SK-N-SH treated with all-trans-retinoic acid at 6 μM for 48 hours (cell line): ENCODE measurements at regions not wholly inside any gene's neighbourhood (a gene's known extent, or its start where the extent isn't known, plus 50 kb on each side); places are given as distances from the start of the nearest gene placed in this dataset.

Experiments
- ARNTL ChIP-seq: fragments of 450-650 bp; formaldehyde crosslinking; IDR thresholded peaks from 2 replicates; pipeline ENCODE4 v1.5.0; 2020; ENCODE audit warnings: low read depth, mild to moderate bottlenecking, moderate library complexity, borderline replicate concordance
- ESRRG ChIP-seq: fragments of 250-450 bp; sonication (Bioruptor Pico); IDR thresholded peaks from 2 replicates; pipeline ENCODE4 v1.6.1; 2021; ENCODE audit warnings: mild to moderate bottlenecking
- OSR1 ChIP-seq: fragments of 250-450 bp; sonication (Bioruptor Pico); IDR thresholded peaks from 2 replicates; pipeline ENCODE4 v1.8.0; 2022; ENCODE audit warnings: moderate library complexity, mild to moderate bottlenecking, inconsistent platforms
- RARB ChIP-seq: fragments of 250-450 bp; sonication (Bioruptor Pico); IDR thresholded peaks from 2 replicates; pipeline ENCODE4 v1.8.0; 2021; ENCODE audit warnings: mild to moderate bottlenecking, moderate library complexity
- ZFP3 ChIP-seq: fragments of 250-450 bp; sonication (Bioruptor Pico); IDR thresholded peaks from 2 replicates; pipeline ENCODE4 v1.5.0; 2020; ENCODE audit warnings: mild to moderate bottlenecking, moderate library complexity
- ZFP30 ChIP-seq: fragments of 450-650 bp; formaldehyde crosslinking; IDR thresholded peaks from 2 replicates; pipeline ENCODE4 v1.5.0; 2022; ENCODE audit warnings: mild to moderate bottlenecking, moderate library complexity
- ZNF565 ChIP-seq: fragments of 450-650 bp; formaldehyde crosslinking; conservative IDR thresholded peaks from 2 replicates; pipeline ENCODE4 v1.5.0; 2020; ENCODE audit warnings: low read depth, mild to moderate bottlenecking, moderate library complexity
- ZNF8 ChIP-seq: fragments of 450-650 bp; formaldehyde crosslinking; IDR thresholded peaks from 2 replicates; pipeline ENCODE4 v1.5.0; 2020; ENCODE audit warnings: mild to moderate bottlenecking, moderate library complexity
- TF ChIP-seq, protein P1 (sequence below): fragments of 250-450 bp; sonication (Bioruptor Pico); IDR thresholded peaks from 2 replicates; pipeline ENCODE4 v1.8.0; 2020; ENCODE audit warnings: mild to moderate bottlenecking, moderate library complexity, borderline replicate concordance
- TF ChIP-seq, protein P2 (sequence below): fragments of 250-450 bp; sonication (Bioruptor Pico); IDR thresholded peaks from 2 replicates; pipeline ENCODE4 v1.5.0; 2020; ENCODE audit warnings: mild to moderate bottlenecking, moderate library complexity

DNA sequence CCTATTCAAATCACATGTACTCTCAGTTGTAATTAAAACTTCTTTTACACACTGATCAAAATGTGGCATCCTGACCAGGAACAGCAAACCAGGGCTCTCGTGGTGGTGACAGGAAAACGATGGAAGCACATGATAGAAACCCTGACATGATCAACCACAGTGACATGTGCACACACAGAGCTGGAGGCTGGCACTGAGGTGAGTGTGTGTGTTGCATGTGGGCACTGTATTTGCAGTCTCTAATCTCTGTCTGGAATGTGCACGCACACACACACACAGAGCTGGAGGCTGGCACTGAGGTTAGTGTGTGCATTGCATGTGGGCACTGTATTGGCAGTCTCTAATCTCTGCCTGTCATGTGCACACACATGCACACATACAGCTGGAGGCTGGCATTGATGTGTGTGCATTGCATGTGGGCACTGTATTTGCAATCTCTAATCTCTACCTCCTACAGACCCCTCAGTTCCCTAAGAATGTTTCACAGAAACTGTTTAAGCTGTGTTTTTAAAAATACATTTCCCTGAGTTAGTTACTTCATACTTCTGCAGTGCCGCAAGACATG is 406.9 kb downstream of the SFMBT2 start:
- TF ChIP-seq, protein P1, sequence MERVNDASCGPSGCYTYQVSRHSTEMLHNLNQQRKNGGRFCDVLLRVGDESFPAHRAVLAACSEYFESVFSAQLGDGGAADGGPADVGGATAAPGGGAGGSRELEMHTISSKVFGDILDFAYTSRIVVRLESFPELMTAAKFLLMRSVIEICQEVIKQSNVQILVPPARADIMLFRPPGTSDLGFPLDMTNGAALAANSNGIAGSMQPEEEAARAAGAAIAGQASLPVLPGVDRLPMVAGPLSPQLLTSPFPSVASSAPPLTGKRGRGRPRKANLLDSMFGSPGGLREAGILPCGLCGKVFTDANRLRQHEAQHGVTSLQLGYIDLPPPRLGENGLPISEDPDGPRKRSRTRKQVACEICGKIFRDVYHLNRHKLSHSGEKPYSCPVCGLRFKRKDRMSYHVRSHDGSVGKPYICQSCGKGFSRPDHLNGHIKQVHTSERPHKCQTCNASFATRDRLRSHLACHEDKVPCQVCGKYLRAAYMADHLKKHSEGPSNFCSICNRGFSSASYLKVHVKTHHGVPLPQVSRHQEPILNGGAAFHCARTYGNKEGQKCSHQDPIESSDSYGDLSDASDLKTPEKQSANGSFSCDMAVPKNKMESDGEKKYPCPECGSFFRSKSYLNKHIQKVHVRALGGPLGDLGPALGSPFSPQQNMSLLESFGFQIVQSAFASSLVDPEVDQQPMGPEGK: no peak
- TF ChIP-seq ESRRG (no peak), OSR1 (CRISPR knock-in tag) (no peak), ZFP3 (CRISPR knock-in tag) (no peak), ARNTL (CRISPR knock-in tag) (no peak), ZNF8 (no peak), ZFP30 (CRISPR knock-in tag) (no peak), ZNF565 (no peak), RARB (CRISPR knock-in tag) (no peak)
- TF ChIP-seq, protein P2, sequence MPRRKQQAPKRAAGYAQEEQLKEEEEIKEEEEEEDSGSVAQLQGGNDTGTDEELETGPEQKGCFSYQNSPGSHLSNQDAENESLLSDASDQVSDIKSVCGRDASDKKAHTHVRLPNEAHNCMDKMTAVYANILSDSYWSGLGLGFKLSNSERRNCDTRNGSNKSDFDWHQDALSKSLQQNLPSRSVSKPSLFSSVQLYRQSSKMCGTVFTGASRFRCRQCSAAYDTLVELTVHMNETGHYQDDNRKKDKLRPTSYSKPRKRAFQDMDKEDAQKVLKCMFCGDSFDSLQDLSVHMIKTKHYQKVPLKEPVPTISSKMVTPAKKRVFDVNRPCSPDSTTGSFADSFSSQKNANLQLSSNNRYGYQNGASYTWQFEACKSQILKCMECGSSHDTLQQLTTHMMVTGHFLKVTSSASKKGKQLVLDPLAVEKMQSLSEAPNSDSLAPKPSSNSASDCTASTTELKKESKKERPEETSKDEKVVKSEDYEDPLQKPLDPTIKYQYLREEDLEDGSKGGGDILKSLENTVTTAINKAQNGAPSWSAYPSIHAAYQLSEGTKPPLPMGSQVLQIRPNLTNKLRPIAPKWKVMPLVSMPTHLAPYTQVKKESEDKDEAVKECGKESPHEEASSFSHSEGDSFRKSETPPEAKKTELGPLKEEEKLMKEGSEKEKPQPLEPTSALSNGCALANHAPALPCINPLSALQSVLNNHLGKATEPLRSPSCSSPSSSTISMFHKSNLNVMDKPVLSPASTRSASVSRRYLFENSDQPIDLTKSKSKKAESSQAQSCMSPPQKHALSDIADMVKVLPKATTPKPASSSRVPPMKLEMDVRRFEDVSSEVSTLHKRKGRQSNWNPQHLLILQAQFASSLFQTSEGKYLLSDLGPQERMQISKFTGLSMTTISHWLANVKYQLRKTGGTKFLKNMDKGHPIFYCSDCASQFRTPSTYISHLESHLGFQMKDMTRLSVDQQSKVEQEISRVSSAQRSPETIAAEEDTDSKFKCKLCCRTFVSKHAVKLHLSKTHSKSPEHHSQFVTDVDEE (CRISPR knock-in tag): no peak
